OCI-LY7 (cell line): ENCODE measurements at regions not wholly inside any gene's neighbourhood (a gene's known extent, or its start where the extent isn't known, plus 50 kb on each side); places are given as distances from the start of the nearest gene placed in this dataset.

ENCODE experiments used
- BruUV-seq: library from RNA; stranded (reverse); fragments of 400-500 nt; replicated peaks from 2 replicates; lab custom pipeline; 2021; lab: Mats Ljungman, UMichigan
- CTCF ChIA-PET: fragments of 300-600 bp; sonication (Branson Sonifier 250); formaldehyde crosslinking; loops from one replicate; lab custom pipeline; 2022; ENCODE audit warnings: antibody characterized with exemption; ENCODE audit not compliant: unreplicated experiment; lab: Charles Lee
- POLR2A ChIA-PET: fragments of 300-600 bp; sonication (Branson Sonifier 250); formaldehyde crosslinking; loops from one replicate; lab custom pipeline; 2022; ENCODE audit warnings: antibody characterized with exemption; lab: Charles Lee
- DNase-seq: peaks from one replicate; pipeline ENCODE4 v3.0.0-alpha.2; 2015; ENCODE audit warnings: low spot score
- H2AFZ ChIP-seq: fragments of 200-600 bp; sonication (generic), shearing (Covaris generic); 2 replicates; pipeline ENCODE4 v1.6.1; 2014; ENCODE audit warnings: mild to moderate bottlenecking, antibody characterized with exemption, low read length, moderate library complexity
- H3K27ac ChIP-seq: fragments of 200-600 bp; sonication (generic); 2 replicates; pipeline ENCODE4 v1.5.1; 2014; ENCODE audit warnings: mixed run types, low read depth, mild to moderate bottlenecking, moderate library complexity, low read length, inconsistent platforms; ENCODE audit not compliant: poor library complexity, severe bottlenecking
- H3K36me3 ChIP-seq: fragments of 200-600 bp; sonication (generic); 2 replicates; pipeline ENCODE4 v1.6.1; 2014; ENCODE audit warnings: mild to moderate bottlenecking, antibody characterized with exemption, low read length, moderate library complexity, mixed read lengths; ENCODE audit not compliant: insufficient read depth
- H3K4me1 ChIP-seq: fragments of 200-600 bp; sonication (generic); 2 replicates; pipeline ENCODE4 v1.5.1; 2014; ENCODE audit warnings: mild to moderate bottlenecking, low read length; ENCODE audit not compliant: insufficient read depth, poor library complexity, severe bottlenecking
- H3K4me2 ChIP-seq: fragments of 200-600 bp; sonication (generic); 2 replicates; pipeline ENCODE4 v1.6.1; 2014; ENCODE audit warnings: mild to moderate bottlenecking, low read length
- H3K4me3 ChIP-seq: fragments of 200-600 bp; sonication (generic); 2 replicates; pipeline ENCODE4 v1.5.1; 2014; ENCODE audit warnings: mild to moderate bottlenecking, low read depth, low read length; ENCODE audit not compliant: poor library complexity, severe bottlenecking
- H3K79me2 ChIP-seq: fragments of 200-600 bp; sonication (generic); 2 replicates; pipeline ENCODE4 v1.6.1; 2016; ENCODE audit warnings: low read depth, mild to moderate bottlenecking, low read length, moderate library complexity, mixed read lengths; ENCODE audit not compliant: insufficient read depth
- H3K9me2 ChIP-seq: fragments of 200-600 bp; sonication (generic); 2 replicates; pipeline ENCODE4 v1.6.1; 2016; ENCODE audit warnings: mild to moderate bottlenecking, low read length, mixed read lengths; ENCODE audit not compliant: insufficient read depth
- H3K9me3 ChIP-seq: fragments of 200-600 bp; sonication (generic); 2 replicates; pipeline ENCODE4 v1.6.1; 2014; ENCODE audit warnings: mild to moderate bottlenecking, mixed run types, low read length, mixed read lengths
- H4K20me1 ChIP-seq: fragments of 200-600 bp; sonication (generic); 2 replicates; pipeline ENCODE4 v1.6.1; 2014; ENCODE audit warnings: mild to moderate bottlenecking, antibody characterized with exemption, low read length, moderate library complexity, mixed read lengths; ENCODE audit not compliant: insufficient read depth
- CTCF ChIP-seq: fragments of 200-600 bp; sonication (generic); conservative IDR thresholded peaks from 2 replicates; pipeline ENCODE4 v1.5.1; 2014; ENCODE audit warnings: mild to moderate bottlenecking, antibody characterized with exemption, low read length, moderate library complexity, mixed read lengths
- EZH2phosphoT487 ChIP-seq: fragments of 200-600 bp; sonication (generic); IDR thresholded peaks from 2 replicates; pipeline ENCODE4 v1.6.1; 2018; ENCODE audit warnings: low read depth, borderline replicate concordance, mild to moderate bottlenecking, mixed run types, antibody characterized with exemption, low read length, moderate library complexity, mixed read lengths
- intact Hi-C: fragments of 100-400 bp; cut with micrococcal nuclease; formaldehyde crosslinking; loops from one replicate; pipeline ENCODE4 v1.10.0; 2022; ENCODE audit not compliant: unreplicated experiment

- no peaks in the 10 kb centered on the region for H4K20me1 ChIP-seq
- CTCF ChIA-PET = no interaction called here
- H3K4me3 ChIP-seq = no peak overlapping the region
- no peak for DNase-seq
- no peak overlapping the region for H3K4me2 ChIP-seq
- H3K4me1 ChIP-seq = no peaks in the 10 kb centered on the region
- intact Hi-C loops = no loop called here
- POLR2A ChIA-PET = interaction anchor here (1.2 kb wide), 1 partner anchor 135 kb away, joined by 5 read pairs; no protein-coding TSS in a partner anchor
- H3K9me3 ChIP-seq = no peaks in the 10 kb centered on the region
- TF ChIP-seq EZH2phosphoT487 (no peak), CTCF (no peak)
- no peak overlapping the region for H3K27ac ChIP-seq
- no peaks in the 10 kb centered on the region for H3K9me2 ChIP-seq
- H3K79me2 ChIP-seq = no peaks in the 10 kb centered on the region
- H3K36me3 ChIP-seq = no peaks in the 10 kb centered on the region
- no peak overlapping the region for H2AFZ ChIP-seq
- BruUV-seq = no TSS peak
These were observed 95.0 kb downstream of the KCTD12 start for GRCh38 chr13:76790980-76791819.

GRCh38 chr13:76790526-76790925 is 95.7 kb downstream of the KCTD12 start:
- H3K4me1 ChIP-seq = no peaks in the 10 kb centered on the region
- TF ChIP-seq EZH2phosphoT487 = no peak
- no peak for TF ChIP-seq CTCF
- CTCF ChIA-PET = no interaction called here
- no peaks in the 10 kb centered on the region for H3K9me3 ChIP-seq
- no peaks in the 10 kb centered on the region for H4K20me1 ChIP-seq
- H3K4me2 ChIP-seq = no peak overlapping the region
- POLR2A ChIA-PET = interaction anchor here (1.2 kb wide), 1 partner anchor 136 kb away, joined by 5 read pairs; no protein-coding TSS in a partner anchor
- H3K36me3 ChIP-seq = no peaks in the 10 kb centered on the region
- DNase-seq = no peak
- no peak overlapping the region for H2AFZ ChIP-seq
- H3K27ac ChIP-seq = no peak overlapping the region
- BruUV-seq = no TSS peak
- H3K79me2 ChIP-seq = no peaks in the 10 kb centered on the region
- intact Hi-C loops = no loop called here
- no peaks in the 10 kb centered on the region for H3K9me2 ChIP-seq
- H3K4me3 ChIP-seq = no peak overlapping the region

- Histone ChIP-seq H3K4me1 (no peaks in the 10 kb centered on the region), H4K20me1 (no peaks in the 10 kb centered on the region), H3K4me3 (no peak overlapping the region), H3K4me2 (no peak overlapping the region), H3K27ac (no peak overlapping the region), H3K9me3 (no peaks in the 10 kb centered on the region), H3K36me3 (no peaks in the 10 kb centered on the region), H3K9me2 (no peaks in the 10 kb centered on the region), H3K79me2 (no peaks in the 10 kb centered on the region), H2AFZ (no peak overlapping the region)
- TF ChIP-seq CTCF = no peak
- no peak for TF ChIP-seq EZH2phosphoT487
- POLR2A ChIA-PET = no interaction called here
- CTCF ChIA-PET = no interaction called here
- no TSS peak for BruUV-seq
- DNase-seq = no peak
- intact Hi-C loops = no loop called here
These were observed 102.4 kb downstream of the KCTD12 start for GRCh38 chr13:76783798-76784197.
